Stomach (tissue), 4 donors: ENCODE measurements at regions not wholly inside any gene's neighbourhood (a gene's known extent, or its start where the extent isn't known, plus 50 kb on each side); places are given as distances from the start of the nearest gene placed in this dataset.
"Not testable (repeated sequence)": the region's sequence is repeated elsewhere in the genome, so short reads cannot be mapped to it uniquely, and the experiment has no call there.

Experiments
- CTCF ChIP-seq, 7 experiments: fragments of 450-650 bp in 4 of 7; fragments of 200-600 bp in 3 of 7; sonication (generic) in 3 of 7; IDR thresholded peaks; one replicate each; pipeline ENCODE4 v1.5.1; 2016 to 2019; ENCODE audit warnings: antibody characterized with exemption in 7 of 7, control low read depth in 2 of 7, mild to moderate bottlenecking in 1 of 7
- EP300 ChIP-seq: sonication (generic); formaldehyde crosslinking; IDR thresholded peaks from one replicate; pipeline ENCODE4 v1.6.1; 2017; ENCODE audit warnings: antibody characterized with exemption

GRCh38 chr14:87734577-87735360 lies 258.2 kb downstream of the GALC start:
- not testable (repeated sequence) for TF ChIP-seq CTCF (IDR thresholded peaks at IDR 0.05); EP300
